Mammary epithelial cell (primary cell): ENCODE measurements at regions not wholly inside any gene's neighbourhood (a gene's known extent, or its start where the extent isn't known, plus 50 kb on each side); places are given as distances from the start of the nearest gene placed in this dataset.

Experiments
- EZH2 ChIP-seq: IDR thresholded peaks from 2 replicates; pipeline ENCODE4 v1.6.1; 2012; ENCODE audit warnings: low read length, inconsistent platforms, borderline replicate concordance
- TF ChIP-seq, protein P1 (sequence below), 2 donors: IDR thresholded peaks in 1 of 2; conservative IDR thresholded peaks in 1 of 2; 2 replicates each; pipeline ENCODE4 v1.5.1; 2011 to 2012; ENCODE audit warnings: inconsistent platforms in 2 of 2, low read length in 2 of 2, mild to moderate bottlenecking in 2 of 2, control low read depth in 1 of 2, low read depth in 1 of 2; ENCODE audit not compliant: insufficient read depth in 1 of 2; ENCODE audit errors: extremely low read depth in 1 of 2

DNA sequence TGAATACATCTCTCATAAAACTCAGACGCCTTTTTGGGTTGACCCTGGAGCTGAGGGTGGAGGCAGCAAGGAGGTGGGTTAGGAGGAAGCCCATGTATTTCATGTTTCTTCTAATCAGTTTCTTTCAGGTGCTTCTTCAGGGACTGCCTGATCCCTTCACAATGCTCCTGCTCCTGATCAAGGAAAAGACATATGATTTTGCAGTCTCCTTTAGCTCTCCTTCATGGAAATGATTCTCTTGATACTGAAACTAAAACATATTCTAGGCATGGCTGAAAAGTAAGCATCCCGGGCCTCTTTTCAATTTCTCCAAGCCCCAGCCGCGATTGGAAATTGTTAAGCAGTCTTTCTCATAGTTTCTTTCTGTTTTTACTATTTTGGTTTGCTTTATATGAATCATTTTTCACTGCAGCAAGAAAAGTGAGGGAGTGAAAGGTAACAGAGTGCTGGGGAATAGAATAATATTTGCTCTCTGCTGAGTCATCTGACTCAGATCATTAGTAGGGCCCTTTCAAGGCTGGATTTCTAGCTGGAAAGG, 730.7 kb downstream of the CDH11 start:
- TF ChIP-seq, protein P1, sequence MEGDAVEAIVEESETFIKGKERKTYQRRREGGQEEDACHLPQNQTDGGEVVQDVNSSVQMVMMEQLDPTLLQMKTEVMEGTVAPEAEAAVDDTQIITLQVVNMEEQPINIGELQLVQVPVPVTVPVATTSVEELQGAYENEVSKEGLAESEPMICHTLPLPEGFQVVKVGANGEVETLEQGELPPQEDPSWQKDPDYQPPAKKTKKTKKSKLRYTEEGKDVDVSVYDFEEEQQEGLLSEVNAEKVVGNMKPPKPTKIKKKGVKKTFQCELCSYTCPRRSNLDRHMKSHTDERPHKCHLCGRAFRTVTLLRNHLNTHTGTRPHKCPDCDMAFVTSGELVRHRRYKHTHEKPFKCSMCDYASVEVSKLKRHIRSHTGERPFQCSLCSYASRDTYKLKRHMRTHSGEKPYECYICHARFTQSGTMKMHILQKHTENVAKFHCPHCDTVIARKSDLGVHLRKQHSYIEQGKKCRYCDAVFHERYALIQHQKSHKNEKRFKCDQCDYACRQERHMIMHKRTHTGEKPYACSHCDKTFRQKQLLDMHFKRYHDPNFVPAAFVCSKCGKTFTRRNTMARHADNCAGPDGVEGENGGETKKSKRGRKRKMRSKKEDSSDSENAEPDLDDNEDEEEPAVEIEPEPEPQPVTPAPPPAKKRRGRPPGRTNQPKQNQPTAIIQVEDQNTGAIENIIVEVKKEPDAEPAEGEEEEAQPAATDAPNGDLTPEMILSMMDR (conservative IDR thresholded peaks at IDR 0.05 in 1 of 2, IDR thresholded peaks at IDR 0.05 in 1 of 2; ENCODE audit: extremely low read depth in 1 of 2, insufficient read depth in 1 of 2, low read depth in 1 of 2, low read length in 2 of 2) = no peak
- TF ChIP-seq EZH2 = no peak
